Activated CD8-positive, alpha-beta T cell treated with anti-CD3 and anti-CD28 coated beads, Interleukin-2, amount 10 ng/mL, durations not matched to agents 7 days and 5 days (primary cell): ENCODE measurements at regions not wholly inside any gene's neighbourhood (a gene's known extent, or its start where the extent isn't known, plus 50 kb on each side); places are given as distances from the start of the nearest gene placed in this dataset.

Experiments used
- ATAC-seq: fragments of 150-1000 bp; cut with Tn5 transposase; one replicate; pipeline ENCODE4 v1.10.0; 2021; ENCODE audit warnings: moderate library complexity
- CTCF ChIA-PET: fragments of 350-600 bp; sonication (Branson Sonifier 250); formaldehyde crosslinking; loops from one replicate; lab custom pipeline; 2021; ENCODE audit warnings: antibody characterized with exemption; lab: Charles Lee
- POLR2A ChIA-PET: fragments of 350-600 bp; sonication (Branson Sonifier 250); formaldehyde crosslinking; loops from one replicate; lab custom pipeline; 2021; ENCODE audit warnings: antibody characterized with exemption; lab: Charles Lee
- DNase-seq: peaks from one replicate; pipeline ENCODE4 v3.0.0-alpha.2; 2020
- H3K27ac Mint-ChIP-seq: one replicate; pipeline ENCODE4 v1.8.0; 2021; ENCODE audit warnings: mild to moderate bottlenecking, mixed read lengths
- H3K27me3 Mint-ChIP-seq: one replicate; pipeline ENCODE4 v1.8.0; 2021; ENCODE audit warnings: low read depth, mixed read lengths
- H3K36me3 Mint-ChIP-seq: one replicate; pipeline ENCODE4 v1.8.0; 2021; ENCODE audit warnings: low read depth, mixed read lengths
- H3K4me1 Mint-ChIP-seq: one replicate; pipeline ENCODE4 v1.8.0; 2021; ENCODE audit warnings: low read depth, mixed read lengths
- H3K4me3 Mint-ChIP-seq: one replicate; pipeline ENCODE4 v1.8.0; 2021; ENCODE audit warnings: mild to moderate bottlenecking, mixed read lengths
- H3K9me3 Mint-ChIP-seq: one replicate; pipeline ENCODE4 v1.8.0; 2022; ENCODE audit warnings: mixed read lengths; ENCODE audit not compliant: insufficient read depth

GRCh38 chr9:104247899-104248460 is 153.9 kb downstream of the SMC2 start:
- ChIA-PET POLR2A (no interaction called here), CTCF (interaction anchor here (0.7 kb wide), 1 partner anchor 369 kb away, joined by 3 read pairs; no protein-coding TSS in a partner anchor)
- no peaks in the 10 kb centered on the region for H3K9me3 Mint-ChIP-seq
- H3K27ac Mint-ChIP-seq, result no peak overlapping the region
- no peaks in the 10 kb centered on the region for H3K27me3 Mint-ChIP-seq
- no peak overlapping the region for H3K4me3 Mint-ChIP-seq
- DNase-seq, result no peak
- no peak for ATAC-seq
- H3K4me1 Mint-ChIP-seq, result no peaks in the 10 kb centered on the region
- H3K36me3 Mint-ChIP-seq, result no peaks in the 10 kb centered on the region

- POLR2A ChIA-PET, result no interaction called here
- no peaks in the 10 kb centered on the region for H3K27me3 Mint-ChIP-seq
- ATAC-seq (no peak), DNase-seq (no peak)
- no peak overlapping the region for H3K4me3 Mint-ChIP-seq
- H3K4me1 Mint-ChIP-seq, result no peaks in the 10 kb centered on the region
- no peaks in the 10 kb centered on the region for H3K36me3 Mint-ChIP-seq
- no peak overlapping the region for H3K27ac Mint-ChIP-seq
- CTCF ChIA-PET, result interaction anchor here (0.6 kb wide), 1 partner anchor 20 kb away, joined by 3 read pairs; no protein-coding TSS in a partner anchor
- H3K9me3 Mint-ChIP-seq, result no peaks in the 10 kb centered on the region
These were observed 162.1 kb downstream of the SMC2 start for GRCh38 chr9:104256031-104256695.

- H3K9me3 Mint-ChIP-seq, result no peaks in the 10 kb centered on the region
- no peak for DNase-seq
- H3K36me3 Mint-ChIP-seq, result no peaks in the 10 kb centered on the region
- no peaks in the 10 kb centered on the region for H3K4me1 Mint-ChIP-seq
- no peaks in the 10 kb centered on the region for H3K27me3 Mint-ChIP-seq
- ATAC-seq, result no peak
- CTCF ChIA-PET, result no interaction called here
- H3K4me3 Mint-ChIP-seq, result no peak overlapping the region
- no peak overlapping the region for H3K27ac Mint-ChIP-seq
- POLR2A ChIA-PET, result no interaction called here
These were observed 162.6 kb downstream of the SMC2 start for GRCh38 chr9:104256696-104257062.

- ChIA-PET POLR2A (no interaction called here), CTCF (no interaction called here)
- H3K27ac Mint-ChIP-seq, result no peak overlapping the region
- no peaks in the 10 kb centered on the region for H3K4me1 Mint-ChIP-seq
- DNase-seq (no peak), ATAC-seq (no peak)
- H3K9me3 Mint-ChIP-seq, result no peaks in the 10 kb centered on the region
- no peaks in the 10 kb centered on the region for H3K36me3 Mint-ChIP-seq
- no peak overlapping the region for H3K4me3 Mint-ChIP-seq
- H3K27me3 Mint-ChIP-seq, result no peaks in the 10 kb centered on the region
These were observed 164.3 kb downstream of the SMC2 start for GRCh38 chr9:104258296-104259011.

- DNase-seq (no peak), ATAC-seq (no peak)
- H3K9me3 Mint-ChIP-seq, result no peaks in the 10 kb centered on the region
- H3K4me1 Mint-ChIP-seq, result no peaks in the 10 kb centered on the region
- no peak overlapping the region for H3K4me3 Mint-ChIP-seq
- no peaks in the 10 kb centered on the region for H3K27me3 Mint-ChIP-seq
- ChIA-PET CTCF (no interaction called here), POLR2A (no interaction called here)
- no peak overlapping the region for H3K27ac Mint-ChIP-seq
- H3K36me3 Mint-ChIP-seq, result no peaks in the 10 kb centered on the region
These were observed 165.9 kb downstream of the SMC2 start for GRCh38 chr9:104260004-104260403.

- DNase-seq, result no peak
- H3K27ac Mint-ChIP-seq, result no peak overlapping the region
- POLR2A ChIA-PET, result no interaction called here
- no peak overlapping the region for H3K4me3 Mint-ChIP-seq
- CTCF ChIA-PET, result no interaction called here
- no peaks in the 10 kb centered on the region for H3K36me3 Mint-ChIP-seq
- ATAC-seq, result no peak
- no peaks in the 10 kb centered on the region for H3K27me3 Mint-ChIP-seq
- H3K4me1 Mint-ChIP-seq, result no peaks in the 10 kb centered on the region
- H3K9me3 Mint-ChIP-seq, result no peaks in the 10 kb centered on the region
These were observed 169.8 kb downstream of the SMC2 start for GRCh38 chr9:104263942-104264341.

GRCh38 chr9:104264431-104264830 is 170.3 kb downstream of the SMC2 start:
- ChIA-PET CTCF (no interaction called here), POLR2A (no interaction called here)
- Mint-ChIP-seq H3K36me3 (no peaks in the 10 kb centered on the region), H3K4me1 (no peaks in the 10 kb centered on the region), H3K4me3 (no peak overlapping the region), H3K9me3 (no peaks in the 10 kb centered on the region), H3K27ac (no peak overlapping the region), H3K27me3 (no peaks in the 10 kb centered on the region)
- DNase-seq (no peak), ATAC-seq (no peak)

- Mint-ChIP-seq H3K27ac (no peak overlapping the region), H3K4me3 (no peak overlapping the region), H3K9me3 (no peaks in the 10 kb centered on the region), H3K27me3 (no peaks in the 10 kb centered on the region), H3K36me3 (no peaks in the 10 kb centered on the region), H3K4me1 (no peaks in the 10 kb centered on the region)
- ATAC-seq (no peak), DNase-seq (no peak)
- ChIA-PET POLR2A (no interaction called here), CTCF (no interaction called here)
These were observed 175.3 kb downstream of the SMC2 start for GRCh38 chr9:104269374-104269773.

GRCh38 chr9:104269996-104270963 is 176.2 kb downstream of the SMC2 start:
- no peak for ATAC-seq
- Mint-ChIP-seq H3K36me3 (no peaks in the 10 kb centered on the region), H3K9me3 (no peaks in the 10 kb centered on the region), H3K4me3 (no peak overlapping the region), H3K27ac (no peak overlapping the region), H3K27me3 (no peaks in the 10 kb centered on the region), H3K4me1 (no peaks in the 10 kb centered on the region)
- ChIA-PET CTCF (no interaction called here), POLR2A (no interaction called here)
- DNase-seq, result no peak

GRCh38 chr9:104276709-104277245 is 182.7 kb downstream of the SMC2 start:
- POLR2A ChIA-PET, result no interaction called here
- Mint-ChIP-seq H3K27ac (no peak overlapping the region), H3K4me1 (no peaks in the 10 kb centered on the region), H3K27me3 (no peaks in the 10 kb centered on the region), H3K36me3 (no peaks in the 10 kb centered on the region), H3K9me3 (no peaks in the 10 kb centered on the region), H3K4me3 (no peak overlapping the region)
- DNase-seq (no peak), ATAC-seq (no peak)
- CTCF ChIA-PET, result no interaction called here

GRCh38 chr9:104278929-104279496 is 184.9 kb downstream of the SMC2 start:
- no peak for ATAC-seq
- ChIA-PET POLR2A (no interaction called here), CTCF (no interaction called here)
- Mint-ChIP-seq H3K27ac (no peak overlapping the region), H3K27me3 (no peaks in the 10 kb centered on the region), H3K36me3 (no peaks in the 10 kb centered on the region), H3K9me3 (no peaks in the 10 kb centered on the region), H3K4me1 (no peaks in the 10 kb centered on the region), H3K4me3 (no peak overlapping the region)
- no peak for DNase-seq
